GM12878 (cell line): ENCODE measurements at regions not wholly inside any gene's neighbourhood (a gene's known extent, or its start where the extent isn't known, plus 50 kb on each side); places are given as distances from the start of the nearest gene placed in this dataset.

Experiments
- CTCF ChIP-seq, 3 experiments: IDR thresholded peaks in 2 of 3; conservative IDR thresholded peaks in 1 of 3; 2 replicates each; pipeline ENCODE4 v1.5.1; 2011; ENCODE audit warnings: low read depth in 3 of 3, low read length in 3 of 3, mild to moderate bottlenecking in 3 of 3, control low read depth in 2 of 3, moderate library complexity in 2 of 3, inconsistent platforms in 1 of 3, mixed read lengths in 1 of 3; ENCODE audit not compliant: control insufficient read depth in 2 of 3, insufficient read depth in 1 of 3; ENCODE audit errors: extremely low read depth in 1 of 3
- HCFC1 ChIP-seq: fragments of 150-350 bp; IDR thresholded peaks from 2 replicates; pipeline ENCODE4 v1.6.1; 2014; ENCODE audit warnings: low read length
- IKZF1 ChIP-seq: fragments of 450-650 bp; conservative IDR thresholded peaks from 2 replicates; pipeline ENCODE4 v1.6.1; 2017; ENCODE audit warnings: antibody characterized with exemption, mild to moderate bottlenecking
- POLR2AphosphoS5 ChIP-seq: IDR thresholded peaks from 2 replicates; pipeline ENCODE4 v1.6.1; 2011; ENCODE audit warnings: mild to moderate bottlenecking, low read length, inconsistent platforms
- RCOR1 ChIP-seq: conservative IDR thresholded peaks from 2 replicates; pipeline ENCODE4 v1.6.1; 2012; ENCODE audit warnings: low read depth, low read length, improper control_type of control experiment
- SREBF1 ChIP-seq: IDR thresholded peaks from 2 replicates; pipeline ENCODE4 v1.6.1; 2012; ENCODE audit warnings: mild to moderate bottlenecking, low read length
- ZNF274 ChIP-seq: IDR thresholded peaks from one replicate; pipeline ENCODE4 v1.8.0; 2011; ENCODE audit not compliant: insufficient read length, insufficient read depth
- TF ChIP-seq, protein P1 (sequence below): IDR thresholded peaks from 2 replicates; pipeline ENCODE4 v1.6.1; 2012; ENCODE audit warnings: low read depth, low read length, improper control_type of control experiment

- TF ChIP-seq POLR2AphosphoS5 (no peak), SREBF1 (no peak), RCOR1 (no peak), IKZF1 (no peak), HCFC1 (no peak), ZNF274 (no peak), CTCF (IDR thresholded peaks at IDR 0.05 in 2 of 3, conservative IDR thresholded peaks at IDR 0.05 in 1 of 3; ENCODE audit: control insufficient read depth in 2 of 3, extremely low read depth in 1 of 3, insufficient read depth in 1 of 3, low read depth in 3 of 3, low read length in 3 of 3) (peak; percentile 7 to 53 (median 39); a peak in 4 of 6 replicates)
- TF ChIP-seq, protein P1, sequence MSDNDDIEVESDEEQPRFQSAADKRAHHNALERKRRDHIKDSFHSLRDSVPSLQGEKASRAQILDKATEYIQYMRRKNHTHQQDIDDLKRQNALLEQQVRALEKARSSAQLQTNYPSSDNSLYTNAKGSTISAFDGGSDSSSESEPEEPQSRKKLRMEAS, result no peak
Measured at GRCh38 chr16:88287219-88287618, 95.5 kb upstream of the ZNF469 start.
